UCSD-AML1 (cell line): ENCODE measurements at regions not wholly inside any gene's neighbourhood (a gene's known extent, or its start where the extent isn't known, plus 50 kb on each side); places are given as distances from the start of the nearest gene placed in this dataset.
"Not testable (repeated sequence)": the region's sequence is repeated elsewhere in the genome, so short reads cannot be mapped to it uniquely, and the experiment has no call there.

Experiments
- DNase-seq: peaks from one replicate; lab custom pipeline; 2025; ENCODE audit not compliant: unreplicated experiment; lab: John Stamatoyannopoulos, UW

DNA sequence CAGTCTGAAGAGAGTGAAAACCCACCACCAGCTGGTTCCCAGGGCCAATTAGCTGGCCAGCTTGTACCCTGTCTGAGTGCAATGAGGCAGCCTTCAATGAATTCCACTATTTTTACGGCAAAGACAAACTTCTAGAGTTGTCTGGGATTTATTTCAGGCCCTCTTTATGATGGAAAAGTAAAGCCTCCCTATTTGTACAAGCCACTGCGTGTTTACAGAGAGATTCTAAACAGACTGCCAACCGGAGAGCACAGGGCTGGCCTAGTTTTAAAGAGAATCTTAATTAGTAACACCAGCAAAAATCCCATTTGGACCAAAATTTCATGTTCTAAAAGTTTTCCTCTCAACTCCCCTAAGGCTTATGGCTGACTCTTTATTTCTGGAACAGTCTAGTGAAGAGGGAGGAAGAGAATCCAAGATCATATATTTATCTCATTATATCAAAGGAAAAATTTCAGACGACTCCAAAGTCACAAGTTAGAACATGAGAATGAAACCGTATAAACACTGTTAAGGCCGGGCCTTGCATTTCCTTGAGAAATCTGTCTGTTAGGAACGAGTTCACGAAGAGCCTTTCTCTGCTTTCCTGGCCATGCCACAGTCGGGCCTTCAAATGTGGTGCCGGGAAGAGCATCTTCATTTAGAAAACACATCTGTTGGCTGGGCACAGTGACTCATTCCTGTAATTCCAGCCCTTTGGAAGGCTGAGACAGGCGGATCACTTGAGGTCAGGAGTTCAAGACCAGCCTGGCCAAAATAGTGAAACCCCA is 724.6 kb upstream of the NRP1 start:
- no peak for DNase-seq

DNA sequence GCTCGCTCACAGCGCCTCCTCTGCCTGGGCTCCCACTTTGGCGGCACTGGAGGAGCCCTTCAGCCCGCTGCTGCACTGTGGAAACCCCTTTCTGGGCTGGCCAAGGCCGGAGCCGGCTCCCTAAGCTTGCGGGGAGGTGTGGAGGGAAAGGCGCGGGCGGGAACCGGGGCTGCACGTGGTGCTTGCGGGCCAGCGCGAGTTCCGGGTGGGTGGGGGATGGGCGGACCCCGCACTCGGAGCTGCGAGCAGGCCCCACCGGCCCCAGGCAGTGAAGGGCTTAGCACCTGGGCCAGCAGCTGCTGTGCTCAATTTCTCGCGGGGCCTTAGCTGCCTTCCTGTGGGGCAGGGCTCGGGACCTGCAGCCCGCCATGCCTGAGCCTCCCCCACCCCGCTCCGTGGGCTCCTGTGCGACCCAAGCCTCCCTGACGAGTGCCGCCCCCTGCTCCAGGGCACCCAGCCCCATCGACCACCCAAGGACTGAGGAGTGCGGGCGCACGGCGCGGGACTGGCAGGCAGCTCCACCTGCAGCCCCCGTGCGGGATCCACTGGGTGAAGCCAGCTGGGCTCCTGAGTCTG is 721.0 kb upstream of the NRP1 start:
- DNase-seq, result not testable (repeated sequence)

DNA sequence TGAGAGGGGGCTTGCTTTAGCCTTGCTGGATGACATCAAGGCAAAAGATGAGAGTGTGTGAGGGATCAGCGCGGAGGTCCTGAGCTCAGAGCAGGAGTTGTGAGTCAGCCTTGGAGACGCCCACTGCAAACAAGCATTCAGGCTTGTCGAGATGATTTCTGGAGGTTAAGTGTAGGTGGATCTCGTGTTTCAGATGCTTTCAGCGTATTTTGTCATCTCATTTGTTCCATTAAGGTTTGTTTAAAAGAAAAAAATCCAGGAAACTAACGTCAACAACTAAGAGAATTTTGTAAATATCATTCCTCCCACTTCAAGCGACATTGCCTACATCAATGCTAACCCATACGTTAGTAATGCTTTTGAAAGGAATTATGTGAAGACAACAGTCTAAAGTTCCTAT is 715.4 kb upstream of the NRP1 start:
- DNase-seq, result no peak

DNA sequence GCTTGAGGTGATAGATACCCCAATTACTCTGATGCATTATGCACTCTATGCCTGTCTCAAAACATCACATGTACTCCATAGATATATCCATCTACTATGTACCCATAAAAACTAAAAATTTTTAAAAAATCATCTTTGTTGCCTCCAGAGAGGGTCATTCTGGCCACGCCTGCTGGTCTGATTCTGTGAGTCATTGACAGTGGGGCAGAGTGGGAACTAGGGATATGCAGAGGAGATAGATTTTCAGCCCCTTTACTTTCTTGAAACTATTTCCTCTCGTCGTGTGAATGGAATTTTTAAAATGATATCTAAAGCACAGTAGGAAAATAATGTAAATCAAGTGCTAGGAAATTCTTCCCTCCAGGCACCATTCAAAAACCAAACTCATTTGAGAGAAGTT is 715.0 kb upstream of the NRP1 start:
- no peak for DNase-seq

DNA sequence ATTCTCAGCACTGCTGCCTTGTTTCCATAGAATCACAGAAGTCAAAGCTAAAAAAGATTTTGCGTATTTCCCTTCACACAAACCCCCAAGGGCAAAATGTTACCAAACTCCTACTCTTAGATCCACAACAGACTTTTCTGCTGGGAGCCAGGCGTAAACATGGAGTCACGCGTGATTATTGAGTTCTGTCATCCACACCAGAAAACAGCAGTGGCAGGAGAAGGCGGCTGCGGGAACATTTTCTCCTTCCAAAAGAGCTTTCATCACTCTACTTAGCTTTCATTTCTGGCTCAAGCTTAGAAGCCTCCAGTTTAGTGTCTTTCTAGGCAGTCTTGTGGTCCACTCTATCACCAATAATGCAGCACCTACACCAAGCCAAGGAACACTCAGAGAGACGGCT is 712.9 kb upstream of the NRP1 start:
- no peak for DNase-seq

DNA sequence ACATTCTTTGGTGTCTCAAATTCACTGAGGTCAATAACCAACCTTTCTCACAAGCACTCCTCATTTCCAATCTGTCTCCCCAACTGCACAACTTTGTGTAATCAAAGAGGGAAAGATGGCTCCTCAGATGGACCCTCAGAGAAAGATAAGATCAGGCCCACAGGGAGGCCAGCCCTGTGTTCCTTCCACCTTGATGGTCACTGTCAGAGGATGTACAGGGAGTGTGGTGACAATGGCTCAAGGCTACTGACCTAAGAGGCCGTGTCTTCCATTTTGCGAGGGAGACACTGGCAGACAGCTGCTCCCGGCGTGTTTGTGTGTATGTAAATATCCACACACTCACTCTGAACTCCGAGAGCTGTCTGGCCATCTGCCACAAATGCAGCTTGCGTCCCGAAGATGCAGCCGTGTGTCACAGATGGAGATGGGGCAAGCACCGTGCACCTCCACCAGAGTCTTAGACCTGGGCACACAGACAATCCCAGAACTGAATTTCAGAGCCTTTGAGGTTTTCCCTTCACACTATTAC is 712.1 kb upstream of the NRP1 start:
- no peak for DNase-seq

DNA sequence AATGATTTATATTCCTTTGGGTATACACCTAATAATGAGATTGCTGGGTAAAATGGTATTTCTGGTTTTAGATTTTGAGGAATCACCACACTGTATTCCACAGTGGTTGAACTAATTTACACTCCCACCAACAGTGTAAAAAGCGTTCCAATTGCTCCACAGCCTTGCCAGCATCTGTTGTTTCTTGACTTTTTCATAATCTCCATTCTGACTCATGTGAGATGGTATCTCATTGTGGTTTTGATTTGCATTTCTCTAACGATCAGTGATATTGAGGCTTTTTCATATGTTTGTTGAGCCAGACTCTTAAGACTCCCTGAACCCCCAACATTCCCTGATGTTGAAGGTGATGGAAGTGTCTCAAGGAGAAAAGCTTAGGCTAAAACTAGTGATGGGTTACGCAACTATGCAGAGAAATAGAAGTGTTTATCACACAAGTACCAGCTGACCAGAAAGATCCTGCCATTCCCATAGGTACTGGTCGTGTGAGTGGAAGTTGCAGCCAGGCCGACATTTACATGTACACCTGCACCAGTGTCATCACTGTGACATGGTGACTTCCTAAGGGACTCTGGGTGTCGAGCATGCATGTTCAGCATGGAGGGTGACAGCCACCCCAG is 711.2 kb upstream of the NRP1 start:
- DNase-seq, result no peak

DNA sequence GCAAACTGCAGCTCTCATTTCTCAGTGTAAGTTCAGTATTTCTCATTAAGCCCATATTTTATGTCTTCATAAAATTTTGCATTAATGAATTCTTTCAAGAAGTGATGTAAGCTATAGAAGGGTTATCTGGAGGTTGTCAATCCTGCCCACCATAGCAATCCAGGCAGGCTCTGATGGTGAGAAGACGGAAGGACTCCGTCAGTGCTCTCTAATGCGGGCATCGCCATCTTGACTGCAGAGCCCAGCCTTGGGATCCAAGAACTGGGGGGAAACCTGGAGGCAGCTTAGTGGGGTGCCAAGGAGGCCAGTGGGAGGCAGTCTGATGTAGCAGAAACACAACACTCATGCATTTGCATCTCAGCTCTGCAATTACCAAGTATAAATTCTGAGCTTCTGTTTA is 707.4 kb upstream of the NRP1 start:
- DNase-seq, result no peak

DNA sequence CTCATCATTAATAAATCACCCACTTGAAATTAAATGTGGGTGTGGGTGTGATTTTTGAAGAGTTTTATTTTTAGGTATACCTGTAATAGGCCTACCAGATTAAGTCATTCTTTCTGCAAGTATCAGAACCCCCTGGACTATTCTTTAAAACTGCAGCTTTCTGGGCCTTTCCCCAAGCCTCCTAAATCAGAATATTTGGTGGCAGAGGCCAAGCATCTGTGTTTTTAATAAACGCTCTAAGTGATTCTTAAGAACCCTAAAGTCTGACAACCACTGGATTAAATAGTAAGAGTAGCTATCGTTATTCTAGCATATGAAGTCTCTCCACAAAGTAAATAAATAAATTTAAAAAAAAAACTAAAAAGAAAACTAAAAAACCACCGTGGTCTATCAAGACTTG is 703.0 kb upstream of the NRP1 start:
- DNase-seq, result no peak

DNA sequence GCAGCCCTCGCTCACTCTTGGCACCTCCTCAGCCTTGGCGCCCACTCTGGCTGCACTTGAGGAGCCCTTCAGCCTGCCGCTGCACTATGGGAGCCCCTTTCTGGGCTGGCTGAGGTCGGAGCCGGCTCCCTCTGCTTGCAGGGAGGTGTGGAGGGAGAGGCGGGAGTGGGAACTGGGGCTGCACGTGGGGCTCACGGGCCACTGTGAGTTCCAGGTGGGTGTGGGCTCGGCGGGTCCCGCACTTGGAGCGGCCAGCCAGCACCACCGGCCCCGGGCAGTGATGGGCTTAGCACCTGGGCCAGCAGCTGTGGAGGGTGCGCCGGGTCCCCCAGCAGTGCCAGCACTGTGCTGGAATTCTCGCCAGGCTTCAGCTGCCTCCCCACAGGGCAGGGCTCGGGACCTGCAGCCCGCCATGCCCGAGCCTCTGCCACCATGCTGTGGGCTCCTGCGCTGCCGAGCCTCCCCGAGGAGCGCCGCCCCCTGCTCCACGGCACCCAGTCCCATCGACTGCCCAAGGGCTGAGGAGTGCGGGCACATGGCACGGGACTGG is 700.8 kb upstream of the NRP1 start:
- DNase-seq, result not testable (repeated sequence)

DNA sequence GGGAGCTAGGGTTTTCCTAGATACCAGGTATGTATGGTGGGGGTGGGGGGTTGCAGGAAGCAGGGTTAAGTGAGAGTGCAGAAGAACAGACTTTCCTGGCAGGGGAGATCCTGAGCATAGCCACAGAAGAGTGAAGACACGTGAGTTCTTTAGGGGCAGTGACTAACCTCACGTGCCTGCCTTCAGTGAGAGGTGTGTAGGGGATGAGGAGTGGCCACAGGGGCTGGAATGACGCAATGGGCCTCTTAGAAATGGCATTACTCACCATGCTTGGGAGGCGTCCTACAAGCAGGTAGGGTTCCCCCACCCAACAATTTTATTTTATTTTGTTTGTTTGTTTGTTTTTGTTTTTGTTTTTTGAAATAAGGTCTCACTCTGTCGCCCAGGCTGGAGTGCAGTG is 698.6 kb upstream of the NRP1 start:
- no peak for DNase-seq

DNA sequence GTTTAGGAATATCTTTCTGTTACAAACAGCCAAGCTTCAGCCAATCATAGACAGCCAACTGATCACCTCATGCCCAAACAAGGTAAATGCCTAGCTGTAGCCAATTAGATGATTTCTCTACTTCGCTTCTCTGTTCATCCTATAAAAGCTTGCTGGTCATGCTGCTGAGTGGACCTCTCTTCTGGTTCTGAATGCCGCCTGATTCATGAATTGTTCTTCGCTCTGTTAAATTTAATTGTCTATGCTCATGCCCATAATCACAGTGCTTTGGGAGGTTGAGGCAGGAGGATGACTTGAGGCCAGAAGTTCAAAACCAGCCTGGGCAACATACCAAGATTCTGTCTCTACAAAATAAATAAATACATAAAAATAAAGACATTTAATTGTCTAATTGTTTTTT is 698.1 kb upstream of the NRP1 start:
- no peak for DNase-seq

DNA sequence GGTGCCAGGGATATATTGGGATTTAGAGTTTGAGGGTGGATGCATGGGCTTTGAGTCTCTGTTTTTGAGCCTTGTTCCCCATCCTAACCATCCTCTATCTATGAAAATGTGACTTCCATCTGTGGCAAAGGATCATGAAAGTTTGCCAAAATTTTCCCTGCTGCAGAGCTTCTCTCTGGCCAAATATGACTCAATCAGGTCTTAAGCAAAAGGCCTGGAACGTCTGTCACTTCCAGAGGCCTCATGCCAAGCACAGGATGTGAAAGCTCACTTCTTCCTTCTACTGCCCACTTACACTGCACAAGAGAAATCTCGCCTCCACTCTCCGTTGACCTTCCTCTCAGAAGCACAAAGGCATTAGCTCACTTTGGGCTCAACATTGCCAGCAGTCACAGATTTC is 696.9 kb upstream of the NRP1 start:
- DNase-seq, result no peak

DNA sequence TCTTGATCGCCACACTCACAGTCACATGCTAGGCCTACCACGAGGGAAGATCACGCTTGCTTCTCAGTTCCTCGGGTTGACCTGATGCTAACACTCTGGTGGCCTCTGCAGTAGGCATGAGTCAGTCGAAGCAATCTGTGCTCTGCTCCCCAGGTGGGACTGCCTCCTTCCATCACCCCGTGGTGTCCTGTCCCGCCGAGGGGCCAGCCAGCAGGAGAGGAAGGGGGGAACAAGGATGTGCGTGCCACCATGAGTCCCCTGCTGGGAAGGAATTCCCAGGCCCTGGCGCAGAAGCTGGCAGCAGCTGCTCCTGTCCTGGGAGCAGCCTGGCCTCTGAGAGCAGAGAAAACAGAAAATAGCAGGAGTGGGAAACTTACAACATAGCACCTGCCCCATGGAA is 695.0 kb upstream of the NRP1 start:
- DNase-seq, result no peak

DNA sequence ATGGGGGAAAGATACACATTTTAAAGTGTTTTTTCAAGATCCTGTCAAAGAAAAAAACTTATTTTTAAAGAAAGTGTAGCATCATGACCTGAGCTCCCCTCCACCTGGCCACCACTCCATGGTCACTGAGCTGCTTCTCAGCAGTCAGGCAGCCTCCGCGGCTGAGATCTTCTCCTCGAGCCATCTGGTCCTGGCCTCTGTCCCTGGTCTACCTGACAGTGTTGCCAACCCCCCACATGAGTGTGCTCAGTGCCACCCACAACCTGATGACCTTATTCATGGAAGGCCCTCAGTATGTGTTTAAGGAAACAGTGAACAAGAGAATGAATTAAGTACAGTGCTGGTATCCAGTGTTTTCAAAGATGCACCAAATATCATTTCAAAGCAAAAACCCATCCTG is 694.5 kb upstream of the NRP1 start:
- DNase-seq, result no peak

DNA sequence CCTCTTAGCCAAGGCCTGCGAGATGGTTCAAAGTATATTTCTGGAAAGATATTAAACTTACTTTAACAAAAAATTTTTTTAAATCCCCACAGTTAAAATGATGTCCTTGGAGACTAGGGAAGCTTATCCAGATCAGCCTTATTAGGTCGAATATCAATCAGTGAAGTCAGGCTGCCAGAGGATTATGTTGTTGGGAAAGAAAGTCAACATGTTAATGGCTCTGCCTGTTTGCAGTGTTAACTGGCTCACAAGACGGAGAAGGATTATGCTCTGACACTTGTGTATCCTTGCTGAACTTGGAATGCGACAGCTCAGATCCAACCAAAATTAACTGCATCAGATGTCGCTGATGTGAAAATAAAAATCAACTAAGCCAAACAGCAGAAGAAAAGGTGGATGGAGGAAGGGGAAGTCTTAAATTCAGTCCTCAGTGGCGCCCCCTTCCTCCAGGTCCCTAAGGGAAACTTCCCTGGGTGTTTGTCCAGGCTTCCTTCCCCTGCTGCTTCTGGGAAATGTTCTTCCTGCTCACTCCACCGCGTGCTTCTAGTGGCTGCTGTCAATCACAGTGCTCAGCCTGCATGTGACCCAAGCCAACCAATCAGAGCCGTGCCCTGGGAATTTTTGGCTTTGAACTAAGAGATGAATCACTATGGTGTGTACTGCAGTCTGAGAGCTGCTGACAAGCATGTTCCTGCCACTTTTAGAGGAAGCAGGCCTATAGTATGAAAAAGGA is 690.4 kb upstream of the NRP1 start:
- DNase-seq, result no peak

DNA sequence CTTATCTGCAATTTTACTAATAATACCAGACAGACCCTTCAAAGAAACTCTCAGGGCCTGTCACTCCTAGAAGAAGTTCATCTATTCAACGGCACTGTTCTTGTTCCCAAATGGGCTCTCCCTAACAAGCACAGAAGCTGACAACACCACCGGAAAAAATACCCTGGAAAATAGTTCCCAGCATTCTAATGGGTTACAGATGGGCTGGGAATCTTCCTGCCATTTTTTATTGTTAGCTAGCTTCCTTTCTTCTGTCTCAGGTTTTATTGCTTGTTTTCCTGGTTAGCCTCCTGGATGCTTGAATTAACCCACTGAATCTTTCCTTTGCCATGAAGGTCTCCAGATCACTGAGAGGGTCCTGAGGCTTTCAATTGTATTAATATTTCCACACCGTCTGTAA is 689.8 kb upstream of the NRP1 start:
- no peak for DNase-seq

DNA sequence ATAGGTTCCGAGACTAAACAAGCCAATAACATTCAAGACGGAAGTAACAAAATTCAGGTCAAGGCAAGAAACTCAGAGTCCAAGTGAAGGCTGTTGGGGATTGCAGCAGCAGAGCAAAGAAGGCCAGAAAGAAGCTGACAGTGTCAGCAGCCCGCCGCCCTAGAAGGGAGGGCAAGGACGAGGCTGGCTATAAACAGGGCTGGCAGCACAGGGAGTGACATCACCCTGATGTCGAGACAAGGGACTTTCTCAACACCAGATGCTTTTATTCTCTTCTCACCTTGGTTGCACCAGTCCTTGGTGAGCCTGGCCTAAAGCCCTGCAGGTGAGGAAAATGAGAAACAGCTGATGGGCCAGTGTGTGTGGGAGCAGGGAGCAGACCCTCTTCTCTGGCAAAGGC is 687.7 kb upstream of the NRP1 start:
- no peak for DNase-seq

DNA sequence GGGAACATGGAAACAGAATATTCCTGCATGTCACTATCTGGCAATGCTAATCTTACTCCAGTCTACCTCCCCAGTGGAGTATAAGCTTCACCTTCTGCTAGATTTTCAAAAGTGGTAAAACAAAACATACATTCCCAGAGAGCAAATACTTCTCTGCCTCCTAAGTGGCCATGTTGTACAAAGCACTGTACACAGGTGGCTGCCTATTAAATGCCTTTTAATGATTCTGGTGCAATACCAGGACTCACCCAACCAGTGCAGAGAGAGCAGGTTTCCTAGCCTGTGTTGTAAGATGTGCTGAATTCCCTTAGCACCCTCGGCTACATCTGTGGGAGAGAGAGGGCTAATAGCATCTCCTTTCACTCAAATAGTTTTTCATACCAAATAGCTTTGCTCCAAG is 684.3 kb upstream of the NRP1 start:
- DNase-seq, result no peak

DNA sequence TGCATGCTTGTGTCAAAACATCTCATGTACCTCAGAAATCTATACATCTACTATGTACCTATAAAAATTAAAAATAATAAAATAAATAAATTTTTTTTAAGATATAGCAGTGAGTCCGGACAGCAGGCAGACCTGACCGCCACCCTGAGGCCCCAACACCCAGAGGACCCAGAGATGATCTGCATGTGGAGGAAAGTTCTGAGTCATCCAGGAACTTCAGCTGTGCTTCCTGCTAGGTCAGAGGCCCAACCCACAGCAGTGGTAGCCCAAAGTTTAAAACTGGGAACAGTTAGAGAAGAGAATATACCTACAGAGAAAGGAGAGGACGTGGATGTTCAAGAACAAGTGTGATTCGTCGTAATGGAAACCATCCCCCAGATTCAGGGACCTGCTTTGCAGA is 683.7 kb upstream of the NRP1 start:
- no peak for DNase-seq

DNA sequence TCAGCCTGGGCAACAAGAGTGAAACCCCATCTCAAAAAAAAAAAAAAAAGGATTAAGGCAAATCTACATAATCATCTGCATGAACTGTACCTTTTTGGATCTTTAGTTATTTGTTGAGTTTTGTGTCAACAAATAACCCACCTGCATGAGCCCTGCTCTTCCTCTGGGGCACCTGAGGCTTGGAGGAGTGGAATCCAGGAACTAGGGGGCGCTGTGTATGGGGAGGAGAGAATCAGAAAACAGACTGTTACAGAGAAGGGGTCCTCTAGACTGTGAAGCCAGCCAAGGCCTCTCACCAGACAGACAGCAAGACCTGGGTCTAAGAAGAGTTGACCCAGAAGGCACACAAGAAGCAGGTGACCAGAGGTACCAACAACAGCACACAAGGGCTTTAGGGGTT is 682.8 kb upstream of the NRP1 start:
- DNase-seq, result no peak

DNA sequence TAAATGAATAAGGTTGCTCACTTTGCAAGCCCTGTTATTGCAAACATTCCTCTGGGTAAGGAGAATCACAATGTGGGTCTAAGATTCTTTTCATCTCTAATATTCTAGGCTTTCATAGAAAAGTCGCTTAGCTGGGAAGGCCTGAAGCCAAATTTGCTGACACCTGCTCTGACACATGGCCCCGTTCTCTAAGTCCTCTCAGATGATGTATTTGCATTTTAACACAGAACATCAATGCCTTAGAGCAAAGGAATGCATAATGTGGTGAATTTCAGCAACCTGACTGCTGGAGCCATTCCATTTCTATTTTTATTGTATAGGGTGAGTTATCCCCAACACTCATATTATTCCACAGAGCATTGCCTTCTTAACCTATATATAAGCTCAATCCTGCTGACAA is 682.1 kb upstream of the NRP1 start:
- no peak for DNase-seq
